NCI-H748 treated with DMSO at 0.1 percent for 48 hours (cell line): ENCODE measurements at regions not wholly inside any gene's neighbourhood (a gene's known extent, or its start where the extent isn't known, plus 50 kb on each side); places are given as distances from the start of the nearest gene placed in this dataset.

Source experiments
- DNase-seq: peaks from one replicate; lab custom pipeline; 2025; lab: John Stamatoyannopoulos, UW

GRCh38 chr1:48054232-48054631, 57.0 kb upstream of the TRABD2B start:
- DNase-seq, result no peak

- no peak for DNase-seq
Measured at GRCh38 chr1:48052923-48053291, 55.7 kb upstream of the TRABD2B start.

- no peak for DNase-seq
Measured at GRCh38 chr1:48051466-48052126, 54.4 kb upstream of the TRABD2B start.

- DNase-seq, result no peak
Measured at GRCh38 chr1:48049823-48050535, 52.8 kb upstream of the TRABD2B start.

- no peak for DNase-seq
Measured at GRCh38 chr1:48048980-48049379, 51.8 kb upstream of the TRABD2B start.

GRCh38 chr1:48048064-48048463, 50.9 kb upstream of the TRABD2B start:
- DNase-seq, result no peak

- no peak for DNase-seq
Measured at GRCh38 chr1:48047116-48047515, 49.9 kb upstream of the TRABD2B start.
